DND-41 (cell line): ENCODE measurements at regions not wholly inside any gene's neighbourhood (a gene's known extent, or its start where the extent isn't known, plus 50 kb on each side); places are given as distances from the start of the nearest gene placed in this dataset.

Source experiments
- EZH2 ChIP-seq: IDR thresholded peaks from 3 replicates; pipeline ENCODE4 v1.6.1; 2012; ENCODE audit warnings: borderline replicate concordance, low read depth, mild to moderate bottlenecking, moderate library complexity, low read length, inconsistent platforms; ENCODE audit not compliant: severe bottlenecking
- TF ChIP-seq, protein P1 (sequence below): IDR thresholded peaks from 2 replicates; pipeline ENCODE4 v1.5.1; 2012; ENCODE audit warnings: borderline replicate concordance, low read length, moderate library complexity, mild to moderate bottlenecking; ENCODE audit not compliant: poor library complexity, severe bottlenecking; ENCODE audit errors: extremely low read depth

DNA sequence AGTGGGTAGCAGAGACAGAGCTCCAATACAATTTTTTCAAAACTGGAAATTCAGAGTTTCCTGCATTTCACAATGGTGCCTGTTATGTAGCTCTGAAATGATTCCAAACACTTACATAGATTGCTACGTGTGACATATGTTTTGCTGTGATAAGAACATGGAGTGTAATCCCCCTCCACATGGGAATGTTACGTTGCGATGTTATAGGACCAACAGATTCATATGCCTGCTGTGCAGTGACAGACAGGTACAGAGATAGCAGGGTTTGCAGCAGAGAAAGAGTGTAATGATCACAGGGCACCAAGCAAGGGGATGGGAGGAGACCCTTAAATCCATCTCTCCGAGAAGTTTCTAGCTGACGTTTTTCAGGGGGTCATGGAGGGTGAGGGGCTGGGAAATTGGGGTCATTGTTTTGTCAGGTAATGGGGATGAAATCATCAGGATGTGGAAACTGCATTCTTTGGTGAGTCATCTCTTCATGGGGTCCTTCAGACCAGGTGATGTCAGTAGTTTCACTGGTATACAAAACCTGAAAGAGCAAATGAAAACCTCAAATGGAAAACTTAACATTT, 76.6 kb upstream of the OSBPL8 start:
- TF ChIP-seq, protein P1, sequence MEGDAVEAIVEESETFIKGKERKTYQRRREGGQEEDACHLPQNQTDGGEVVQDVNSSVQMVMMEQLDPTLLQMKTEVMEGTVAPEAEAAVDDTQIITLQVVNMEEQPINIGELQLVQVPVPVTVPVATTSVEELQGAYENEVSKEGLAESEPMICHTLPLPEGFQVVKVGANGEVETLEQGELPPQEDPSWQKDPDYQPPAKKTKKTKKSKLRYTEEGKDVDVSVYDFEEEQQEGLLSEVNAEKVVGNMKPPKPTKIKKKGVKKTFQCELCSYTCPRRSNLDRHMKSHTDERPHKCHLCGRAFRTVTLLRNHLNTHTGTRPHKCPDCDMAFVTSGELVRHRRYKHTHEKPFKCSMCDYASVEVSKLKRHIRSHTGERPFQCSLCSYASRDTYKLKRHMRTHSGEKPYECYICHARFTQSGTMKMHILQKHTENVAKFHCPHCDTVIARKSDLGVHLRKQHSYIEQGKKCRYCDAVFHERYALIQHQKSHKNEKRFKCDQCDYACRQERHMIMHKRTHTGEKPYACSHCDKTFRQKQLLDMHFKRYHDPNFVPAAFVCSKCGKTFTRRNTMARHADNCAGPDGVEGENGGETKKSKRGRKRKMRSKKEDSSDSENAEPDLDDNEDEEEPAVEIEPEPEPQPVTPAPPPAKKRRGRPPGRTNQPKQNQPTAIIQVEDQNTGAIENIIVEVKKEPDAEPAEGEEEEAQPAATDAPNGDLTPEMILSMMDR, result no peak
- no peak for TF ChIP-seq EZH2
